OCI-LY1 (cell line): ENCODE measurements at regions not wholly inside any gene's neighbourhood (a gene's known extent, or its start where the extent isn't known, plus 50 kb on each side); places are given as distances from the start of the nearest gene placed in this dataset.

Source experiments
- H2AFZ ChIP-seq: fragments of 200-600 bp; sonication (generic), shearing (Covaris generic); 2 replicates; pipeline ENCODE4 v1.6.0; 2014; ENCODE audit warnings: antibody characterized with exemption, mild to moderate bottlenecking, low read length
- H3F3A ChIP-seq: fragments of 200-600 bp; sonication (generic), shearing (Covaris generic); 2 replicates; pipeline ENCODE4 v1.6.0; 2014; ENCODE audit warnings: mild to moderate bottlenecking, antibody characterized with exemption, low read length, moderate library complexity; ENCODE audit not compliant: insufficient read depth
- H3K27ac ChIP-seq: fragments of 200-600 bp; sonication (generic); 2 replicates; pipeline ENCODE4 v1.5.1; 2014; ENCODE audit warnings: low read length, mixed run types, mild to moderate bottlenecking, low read depth; ENCODE audit not compliant: poor library complexity, severe bottlenecking
- H3K27me3 ChIP-seq: fragments of 200-600 bp; sonication (generic); 2 replicates; pipeline ENCODE4 v1.6.0; 2014; ENCODE audit warnings: antibody characterized with exemption, mild to moderate bottlenecking, low read length, moderate library complexity; ENCODE audit not compliant: insufficient read depth
- H3K36me3 ChIP-seq: fragments of 200-600 bp; sonication (generic); 2 replicates; pipeline ENCODE4 v1.6.1; 2014; ENCODE audit warnings: mild to moderate bottlenecking, antibody characterized with exemption, low read length, moderate library complexity, mixed read lengths; ENCODE audit not compliant: insufficient read depth
- H3K4me1 ChIP-seq: fragments of 200-600 bp; sonication (generic); 2 replicates; pipeline ENCODE4 v1.5.1; 2014; ENCODE audit warnings: mild to moderate bottlenecking, low read length, moderate library complexity; ENCODE audit not compliant: insufficient read depth, severe bottlenecking
- H3K4me2 ChIP-seq: fragments of 200-600 bp; sonication (generic), shearing (Covaris generic); 2 replicates; pipeline ENCODE4 v1.6.1; 2014; ENCODE audit warnings: low read length
- H3K4me3 ChIP-seq: fragments of 200-600 bp; sonication (generic); 2 replicates; pipeline ENCODE4 v1.5.1; 2014; ENCODE audit warnings: low read length, low read depth, mild to moderate bottlenecking, mixed read lengths; ENCODE audit not compliant: poor library complexity, severe bottlenecking
- H3K79me2 ChIP-seq: fragments of 200-600 bp; shearing (Covaris generic); 2 replicates; pipeline ENCODE4 v1.6.1; 2016; ENCODE audit warnings: mixed run types, low read length, mixed read lengths; ENCODE audit not compliant: insufficient read depth
- H3K9ac ChIP-seq: fragments of 200-600 bp; sonication (generic), shearing (Covaris generic); 2 replicates; pipeline ENCODE4 v1.6.1; 2014; ENCODE audit warnings: mild to moderate bottlenecking, low read length, mixed read lengths
- H3K9me2 ChIP-seq: fragments of 200-600 bp; sonication (generic), shearing (Covaris generic); 2 replicates; pipeline ENCODE4 v1.6.1; 2014; ENCODE audit warnings: low read depth, mild to moderate bottlenecking, low read length, mixed read lengths
- H3K9me3 ChIP-seq: fragments of 200-600 bp; shearing (Covaris generic); 2 replicates; pipeline ENCODE4 v1.6.1; 2014; ENCODE audit warnings: low read length, mixed read lengths
- H4K20me1 ChIP-seq: fragments of 200-600 bp; sonication (generic), shearing (Covaris generic); 2 replicates; pipeline ENCODE4 v1.6.0; 2016; ENCODE audit warnings: mild to moderate bottlenecking, low read length; ENCODE audit not compliant: insufficient read depth
- CTCF ChIP-seq: fragments of 200-600 bp; sonication (generic), shearing (Covaris generic); IDR thresholded peaks from 2 replicates; pipeline ENCODE4 v1.5.1; 2017; ENCODE audit warnings: mild to moderate bottlenecking, antibody characterized with exemption, low read length, moderate library complexity, mixed read lengths
- EZH2 ChIP-seq: fragments of 200-600 bp; sonication (generic), shearing (Covaris generic); IDR thresholded peaks from 2 replicates; pipeline ENCODE4 v1.8.0; 2017; ENCODE audit warnings: borderline replicate concordance, mixed run types, mild to moderate bottlenecking, antibody characterized with exemption, low read length, moderate library complexity, mixed read lengths

- TF ChIP-seq EZH2 = no peak
- TF ChIP-seq CTCF = no peak
- no peaks in the 10 kb centered on the region for H3F3A ChIP-seq
- H4K20me1 ChIP-seq = no peaks in the 10 kb centered on the region
- H3K9ac ChIP-seq = no peak overlapping the region
- H3K4me3 ChIP-seq = no peak overlapping the region
- H2AFZ ChIP-seq = no peak overlapping the region
- H3K79me2 ChIP-seq = no peaks in the 10 kb centered on the region
- no peak overlapping the region for H3K4me2 ChIP-seq
- no peak overlapping the region for H3K27ac ChIP-seq
- no peaks in the 10 kb centered on the region for H3K9me2 ChIP-seq
- no peaks in the 10 kb centered on the region for H3K27me3 ChIP-seq
- H3K36me3 ChIP-seq = no peaks in the 10 kb centered on the region
- H3K9me3 ChIP-seq = no peaks in the 10 kb centered on the region
- H3K4me1 ChIP-seq = no peaks in the 10 kb centered on the region
These were observed 233.1 kb upstream of the PFKP start for GRCh38 chr10:2834214-2834613.

DNA sequence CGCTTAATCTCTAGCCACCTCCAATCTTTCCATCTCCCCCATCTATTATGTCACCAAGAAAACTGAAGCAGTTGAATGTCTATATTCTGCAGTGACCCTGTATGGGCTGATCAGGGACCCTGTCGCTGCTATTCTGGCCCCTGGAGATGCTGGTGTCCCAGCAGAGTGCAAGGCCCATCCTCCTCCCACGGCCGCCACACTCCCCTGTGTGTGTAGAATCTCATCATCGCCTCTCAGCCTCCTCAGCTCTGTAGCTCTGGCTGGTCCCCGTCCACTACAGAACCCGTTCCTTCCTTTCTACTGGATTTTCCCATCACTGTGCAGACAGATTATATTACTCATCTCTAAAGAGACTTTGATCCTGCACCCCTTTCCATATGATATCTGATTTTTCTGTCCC, 235.8 kb upstream of the PFKP start:
- Histone ChIP-seq H3K4me3 (no peak overlapping the region), H3K79me2 (no peaks in the 10 kb centered on the region), H3K4me1 (no peaks in the 10 kb centered on the region), H3F3A (no peaks in the 10 kb centered on the region), H4K20me1 (no peaks in the 10 kb centered on the region), H2AFZ (no peak overlapping the region), H3K27me3 (no peaks in the 10 kb centered on the region), H3K36me3 (no peaks in the 10 kb centered on the region), H3K9ac (no peak overlapping the region), H3K27ac (no peak overlapping the region), H3K9me2 (no peaks in the 10 kb centered on the region), H3K9me3 (no peaks in the 10 kb centered on the region), H3K4me2 (no peak overlapping the region)
- no peak for TF ChIP-seq EZH2
- no peak for TF ChIP-seq CTCF

GRCh38 chr10:2828741-2829140, 238.6 kb upstream of the PFKP start:
- Histone ChIP-seq H3K79me2 (no peaks in the 10 kb centered on the region), H3K9me2 (no peaks in the 10 kb centered on the region), H3K27me3 (no peaks in the 10 kb centered on the region), H3K27ac (no peak overlapping the region), H3K4me2 (no peak overlapping the region), H4K20me1 (no peaks in the 10 kb centered on the region), H3K4me3 (no peak overlapping the region), H3K4me1 (no peaks in the 10 kb centered on the region), H3F3A (no peaks in the 10 kb centered on the region), H3K9ac (no peak overlapping the region), H3K9me3 (no peaks in the 10 kb centered on the region), H2AFZ (no peak overlapping the region), H3K36me3 (no peaks in the 10 kb centered on the region)
- TF ChIP-seq EZH2 (no peak), CTCF (no peak)
